PC-9 (cell line): ENCODE measurements at regions not wholly inside any gene's neighbourhood (a gene's known extent, or its start where the extent isn't known, plus 50 kb on each side); places are given as distances from the start of the nearest gene placed in this dataset.

Experiments used
- CTCF ChIP-seq: fragments of 200-600 bp; sonication (generic); conservative IDR thresholded peaks from 2 replicates; pipeline ENCODE4 v1.6.1; 2017; ENCODE audit warnings: mixed run types, antibody characterized with exemption, mild to moderate bottlenecking, moderate library complexity
- EZH2 ChIP-seq: fragments of 200-600 bp; sonication (generic); IDR thresholded peaks from 2 replicates; pipeline ENCODE4 v1.8.0; 2017; ENCODE audit warnings: antibody characterized with exemption, low read depth

- no peak for TF ChIP-seq CTCF
- TF ChIP-seq EZH2 = no peak
These were observed 53.4 kb upstream of the CITED4 start for GRCh38 chr1:40915581-40915980.
